HepG2 (cell line): ENCODE measurements at regions not wholly inside any gene's neighbourhood (a gene's known extent, or its start where the extent isn't known, plus 50 kb on each side); places are given as distances from the start of the nearest gene placed in this dataset.

Experiments
- ATAC-seq: fragments of 200-7000 bp; cut with Tn5 transposase; 3 replicates; pipeline ENCODE4 v1.9.1; 2020; ENCODE audit warnings: mild to moderate bottlenecking, moderate library complexity
- BruUV-seq: library from RNA; stranded (reverse); fragments of 400-500 nt; replicated peaks from 2 replicates; lab custom pipeline; 2021; lab: Mats Ljungman, UMichigan
- CTCF ChIA-PET: fragments of 300-600 bp; formaldehyde crosslinking; extraction: SDS; loops from one replicate; lab custom pipeline; 2021; ENCODE audit warnings: low total read pairs, inconsistent platforms, low intra/inter-chr PET ratio; lab: Yijun Ruan, JAX
- POLR2A ChIA-PET: fragments of 350-600 bp; sonication (Branson Sonifier 250); formaldehyde crosslinking; loops from one replicate; lab custom pipeline; 2020; ENCODE audit warnings: antibody characterized with exemption, inconsistent platforms; lab: Yijun Ruan, JAX
- DNase-seq: peaks from one replicate; pipeline ENCODE4 v3.0.0-alpha.2; 2015; ENCODE audit warnings: low spot score
- FAIRE-seq: peaks from 3 replicates; lab custom pipeline; 2011; peaks lifted over from hg19 to GRCh38; lab: Jason Lieb, UNC
- H2AFZ ChIP-seq: one replicate; pipeline ENCODE4 v1.6.1; 2011; ENCODE audit warnings: low read length, inconsistent platforms
- H3K27ac ChIP-seq: fragments of 300-600 bp; 3 replicates; pipeline ENCODE4 v1.8.0; 2011; ENCODE audit warnings: mixed run types, mild to moderate bottlenecking, mixed read lengths, low read length, inconsistent platforms; ENCODE audit not compliant: insufficient read depth; ENCODE audit errors: extremely low read length
- H3K27me3 ChIP-seq, 2 experiments: fragments of 200-600 bp in 1 of 2; 2 replicates in 1 of 2; 3 replicates in 1 of 2; pipeline versions ENCODE4 v1.6.0 to v1.8.0; 2011; ENCODE audit warnings: low read length in 2 of 2, mild to moderate bottlenecking in 2 of 2, moderate library complexity in 2 of 2, inconsistent platforms in 1 of 2; ENCODE audit not compliant: insufficient read depth in 2 of 2, control insufficient read depth in 1 of 2
- H3K36me3 ChIP-seq, 2 experiments: fragments of 200-600 bp in 1 of 2; replicated peaks in 1 of 2; 2 replicates in 1 of 2; 3 replicates in 1 of 2; pipeline versions ENCODE4 v1.5.1 to v1.8.0; 2011; ENCODE audit warnings: low read length in 2 of 2, inconsistent platforms in 1 of 2; ENCODE audit not compliant: insufficient read depth in 2 of 2, control insufficient read depth in 1 of 2
- H3K4me1 ChIP-seq: 2 replicates; pipeline ENCODE4 v1.5.1; 2012; ENCODE audit warnings: low read length, inconsistent platforms; ENCODE audit not compliant: insufficient read depth
- H3K4me2 ChIP-seq: 2 replicates; pipeline ENCODE4 v1.6.0; 2011; ENCODE audit warnings: low read depth, low read length, inconsistent platforms
- H3K4me3 ChIP-seq, 3 experiments: fragments of 200-600 bp in 1 of 3; sonication (generic), shearing (Covaris generic) in 1 of 3; replicated peaks in 1 of 3; 2 replicates each; pipeline ENCODE4 v1.5.1; 2011 to 2016; ENCODE audit warnings: low read length in 3 of 3, inconsistent platforms in 2 of 3, low read depth in 2 of 3, mild to moderate bottlenecking in 2 of 3, control low read depth in 1 of 3, mixed read lengths in 1 of 3; ENCODE audit not compliant: insufficient read depth in 1 of 3
- H3K79me2 ChIP-seq: one replicate; pipeline ENCODE4 v1.6.1; 2011; ENCODE audit warnings: low read length, inconsistent platforms; ENCODE audit not compliant: insufficient read depth
- H3K9ac ChIP-seq: 2 replicates; pipeline ENCODE4 v1.6.0; 2011; ENCODE audit warnings: mild to moderate bottlenecking, low read depth, low read length, inconsistent platforms; ENCODE audit not compliant: insufficient read depth
- H3K9me3 ChIP-seq: 2 replicates; pipeline ENCODE4 v1.5.1; 2012; ENCODE audit warnings: mild to moderate bottlenecking, low read length
- H4K20me1 ChIP-seq: 2 replicates; pipeline ENCODE4 v1.6.0; 2011; ENCODE audit warnings: inconsistent platforms, mild to moderate bottlenecking, low read length, moderate library complexity; ENCODE audit not compliant: insufficient read depth
- ADNP ChIP-seq: sonication (generic); formaldehyde crosslinking; IDR thresholded peaks from 2 replicates; pipeline ENCODE4 v1.4.0; 2020; ENCODE audit warnings: missing genetic modification reagents
- AGO1 ChIP-seq: fragments of 200-400 bp; formaldehyde crosslinking; IDR thresholded peaks from 2 replicates; pipeline ENCODE4 v1.6.1; 2017; ENCODE audit warnings: mild to moderate bottlenecking, low read depth, low read length, moderate library complexity; ENCODE audit not compliant: poor library complexity, severe bottlenecking
- CEBPZ ChIP-seq: IDR thresholded peaks from 2 replicates; pipeline ENCODE4 v1.6.1; 2012; ENCODE audit warnings: low read length, improper control_type of control experiment
- FOXA1 ChIP-seq, 2 experiments: fragments of 450-650 bp in 1 of 2; sonication (generic) in 1 of 2; formaldehyde crosslinking in 1 of 2; IDR thresholded peaks; 2 replicates each; pipeline versions ENCODE4 v1.4.0 to v1.6.1; 2016 to 2020; ENCODE audit warnings: missing genetic modification reagents in 1 of 2
- HMG20A ChIP-seq: IDR thresholded peaks from 2 replicates; pipeline ENCODE4 v1.6.1; 2016; ENCODE audit warnings: borderline replicate concordance
- MXI1 ChIP-seq: IDR thresholded peaks from 3 replicates; pipeline ENCODE4 v1.6.1; 2012; ENCODE audit warnings: low read depth, low read length, inconsistent platforms, borderline replicate concordance
- NAIF1 ChIP-seq: sonication (generic); formaldehyde crosslinking; IDR thresholded peaks from 2 replicates; pipeline ENCODE4 v1.5.0; 2020; ENCODE audit warnings: mild to moderate bottlenecking, missing genetic modification reagents, borderline replicate concordance
- NFE2L1 ChIP-seq: sonication (generic); formaldehyde crosslinking; IDR thresholded peaks from 2 replicates; pipeline ENCODE4 v1.4.0; 2020; ENCODE audit warnings: missing genetic modification reagents, mild to moderate bottlenecking, borderline replicate concordance
- NPAS2 ChIP-seq: sonication (generic); formaldehyde crosslinking; IDR thresholded peaks from 2 replicates; pipeline ENCODE4 v1.8.0; 2022; ENCODE audit warnings: mild to moderate bottlenecking, missing genetic modification reagents, borderline replicate concordance
- RARA ChIP-seq: IDR thresholded peaks from 2 replicates; pipeline ENCODE4 v1.6.1; 2016; ENCODE audit warnings: missing genetic modification reagents, missing compliant biosample characterization
- SMARCC2 ChIP-seq: fragments of 450-650 bp; IDR thresholded peaks from 2 replicates; pipeline ENCODE4 v1.6.1; 2017; ENCODE audit warnings: antibody characterized with exemption, mild to moderate bottlenecking
- U2AF2 ChIP-seq: fragments of 200-400 bp; formaldehyde crosslinking; IDR thresholded peaks from 2 replicates; pipeline ENCODE4 v1.6.1; 2017; ENCODE audit warnings: low read depth, mild to moderate bottlenecking, low read length
- ZBTB7B ChIP-seq: sonication (generic); formaldehyde crosslinking; IDR thresholded peaks from 2 replicates; pipeline ENCODE4 v1.4.0; 2020; ENCODE audit warnings: missing genetic modification reagents
- ZNF546 ChIP-seq: sonication (generic); formaldehyde crosslinking; conservative IDR thresholded peaks from 2 replicates; pipeline ENCODE4 v1.8.1; 2023; ENCODE audit warnings: mild to moderate bottlenecking, missing genetic modification reagents
- ZNF577 ChIP-seq: sonication (generic); formaldehyde crosslinking; IDR thresholded peaks from 2 replicates; pipeline ENCODE4 v1.4.0; 2020; ENCODE audit warnings: mild to moderate bottlenecking, low read depth, missing genetic modification reagents, borderline replicate concordance
- ZNF580 ChIP-seq: IDR thresholded peaks from 2 replicates; pipeline ENCODE4 v1.6.1; 2016; ENCODE audit warnings: low read depth, borderline replicate concordance
- ZNF83 ChIP-seq: sonication (generic); formaldehyde crosslinking; IDR thresholded peaks from 2 replicates; pipeline ENCODE4 v1.4.0; 2020; ENCODE audit warnings: missing genetic modification reagents, mild to moderate bottlenecking, borderline replicate concordance
- WGBS: methylation state at CpG from one replicate; pipeline ENCODE4 v1.1.6; 2017; ENCODE audit warnings: low lambda C conversion rate; 5-methylcytosine and 5-hydroxymethylcytosine counted together
- in situ Hi-C: cut with HindIII; loops from 2 replicates; pipeline ENCODE4 v1.10.0; 2017; ENCODE audit warnings: low pct_unique_long_range_greater_than_20kb; ENCODE audit not compliant: extremely low pct_ligation_motif_present
- intact Hi-C: fragments of 100-400 bp; cut with micrococcal nuclease; formaldehyde crosslinking; loops from one replicate; pipeline ENCODE4 v1.10.0; 2022; ENCODE audit not compliant: unreplicated experiment
- TF ChIP-seq, protein P1 (sequence below): sonication (generic); formaldehyde crosslinking; conservative IDR thresholded peaks from 2 replicates; pipeline ENCODE4 v1.4.0; 2020; ENCODE audit warnings: missing genetic modification reagents

DNA sequence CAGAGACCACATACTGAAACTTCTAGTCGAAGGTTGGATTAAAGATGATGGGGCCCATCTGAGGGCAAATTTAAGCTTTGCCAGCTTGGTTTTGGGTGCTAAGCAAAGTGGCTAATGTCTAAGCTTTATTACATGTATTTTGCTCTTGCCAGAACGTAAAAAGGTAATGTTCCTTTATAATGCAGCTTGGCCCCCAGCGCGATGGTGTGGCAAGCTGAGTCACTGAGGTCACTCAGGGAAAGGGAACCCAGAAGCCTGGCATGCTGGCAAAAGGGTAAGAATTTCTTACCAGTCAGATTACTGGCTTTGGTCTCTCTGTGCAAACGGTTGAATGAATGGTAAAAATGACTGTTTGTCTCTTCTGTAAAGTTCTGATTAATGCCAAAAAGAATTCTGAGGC, 158.3 kb upstream of the KCND2 start:
- intact Hi-C loops = no loop called here
- POLR2A ChIA-PET = no interaction called here

More for the DNA sequence above, 158.3 kb upstream of the KCND2 start:
- no peak overlapping the region for H3K9ac ChIP-seq
- no peak for ATAC-seq
- no peak for DNase-seq
- H2AFZ ChIP-seq = no peak overlapping the region
- no peaks in the 10 kb centered on the region for H3K4me1 ChIP-seq
- no peak for FAIRE-seq
- no peak overlapping the region for H3K4me2 ChIP-seq
- H3K36me3 ChIP-seq = no peaks in the 10 kb centered on the region
- no peak overlapping the region for H3K27ac ChIP-seq
- peaks cover 30% of the 10 kb centered on the region for H3K9me3 ChIP-seq
- TF ChIP-seq CEBPZ (no peak), ADNP (CRISPR knock-in tag) (no peak), ZNF580 (no peak), SMARCC2 (no peak), ZNF546 (no peak), ZBTB7B (CRISPR knock-in tag) (no peak), NPAS2 (CRISPR knock-in tag) (no peak), RARA (CRISPR knock-in tag) (no peak), NFE2L1 (CRISPR knock-in tag) (no peak), FOXA1 (IDR thresholded peaks at IDR 0.05) (no peak), FOXA1 (CRISPR knock-in tag; IDR thresholded peaks at IDR 0.05) (no peak), ZNF83 (CRISPR knock-in tag) (no peak), NAIF1 (CRISPR knock-in tag) (no peak), MXI1 (no peak), U2AF2 (no peak), HMG20A (CRISPR knock-in tag) (no peak), ZNF577 (CRISPR knock-in tag) (no peak), AGO1 (no peak)
- TF ChIP-seq, protein P1, sequence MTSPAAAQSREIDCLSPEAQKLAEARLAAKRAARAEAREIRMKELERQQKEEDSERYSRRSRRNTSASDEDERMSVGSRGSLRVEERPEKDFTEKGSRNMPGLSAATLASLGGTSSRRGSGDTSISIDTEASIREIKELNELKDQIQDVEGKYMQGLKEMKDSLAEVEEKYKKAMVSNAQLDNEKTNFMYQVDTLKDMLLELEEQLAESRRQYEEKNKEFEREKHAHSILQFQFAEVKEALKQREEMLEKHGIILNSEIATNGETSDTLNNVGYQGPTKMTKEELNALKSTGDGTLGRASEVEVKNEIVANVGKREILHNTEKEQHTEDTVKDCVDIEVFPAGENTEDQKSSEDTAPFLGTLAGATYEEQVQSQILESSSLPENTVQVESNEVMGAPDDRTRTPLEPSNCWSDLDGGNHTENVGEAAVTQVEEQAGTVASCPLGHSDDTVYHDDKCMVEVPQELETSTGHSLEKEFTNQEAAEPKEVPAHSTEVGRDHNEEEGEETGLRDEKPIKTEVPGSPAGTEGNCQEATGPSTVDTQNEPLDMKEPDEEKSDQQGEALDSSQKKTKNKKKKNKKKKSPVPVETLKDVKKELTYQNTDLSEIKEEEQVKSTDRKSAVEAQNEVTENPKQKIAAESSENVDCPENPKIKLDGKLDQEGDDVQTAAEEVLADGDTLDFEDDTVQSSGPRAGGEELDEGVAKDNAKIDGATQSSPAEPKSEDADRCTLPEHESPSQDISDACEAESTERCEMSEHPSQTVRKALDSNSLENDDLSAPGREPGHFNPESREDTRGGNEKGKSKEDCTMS (CRISPR knock-in tag) = no peak
- no peak overlapping the region for H3K4me3 ChIP-seq
- CTCF ChIA-PET = no interaction called here
- no peaks in the 10 kb centered on the region for H3K27me3 ChIP-seq
- no TSS peak for BruUV-seq
- no peaks in the 10 kb centered on the region for H4K20me1 ChIP-seq
- 1% methylated on average over 5 of the region's 5 CpGs for WGBS
- no peaks in the 10 kb centered on the region for H3K79me2 ChIP-seq
- in situ Hi-C loops = no loop called here
